Transverse colon (tissue), 4 donors: ENCODE measurements at regions not wholly inside any gene's neighbourhood (a gene's known extent, or its start where the extent isn't known, plus 50 kb on each side); places are given as distances from the start of the nearest gene placed in this dataset.

Experiments used
- DNase-seq: peaks from one replicate; pipeline ENCODE4 v3.0.0-alpha.2; 2019
- H3K27ac ChIP-seq, 4 donors: fragments of 200-600 bp; sonication (generic); 2 replicates each; pipeline ENCODE4 v1.5.1; 2016 to 2018; ENCODE audit warnings: inconsistent platforms in 4 of 4
- H3K27me3 ChIP-seq: fragments of 200-600 bp; sonication (generic); 2 replicates; pipeline ENCODE4 v1.5.1; 2017; ENCODE audit warnings: inconsistent platforms
- H3K36me3 ChIP-seq, 4 donors: fragments of 200-600 bp; sonication (generic); 2 replicates each; pipeline ENCODE4 v1.5.1; 2017 to 2019; ENCODE audit warnings: inconsistent platforms in 4 of 4
- H3K4me1 ChIP-seq, 4 donors: fragments of 200-600 bp; sonication (generic); 2 replicates each; pipeline ENCODE4 v1.5.1; 2017 to 2020; ENCODE audit warnings: inconsistent platforms in 4 of 4
- H3K4me3 ChIP-seq, 4 donors: fragments of 200-600 bp; sonication (generic); 1 replicate in 1 of 4; 2 replicates in 3 of 4; pipeline versions ENCODE4 v1.5.1 to v1.6.1; 2017 to 2019; ENCODE audit warnings: inconsistent platforms in 4 of 4
- H3K9me3 ChIP-seq, 2 donors: fragments of 200-600 bp; sonication (generic); 2 replicates each; pipeline ENCODE4 v1.5.1; 2017 to 2019; ENCODE audit warnings: inconsistent platforms in 2 of 2
- EP300 ChIP-seq: sonication (generic); formaldehyde crosslinking; IDR thresholded peaks from one replicate; pipeline ENCODE4 v1.6.1; 2017; ENCODE audit warnings: antibody characterized with exemption, low read depth
- POLR2A ChIP-seq: fragments of 450-650 bp; IDR thresholded peaks from one replicate; pipeline ENCODE4 v1.6.1; 2016; ENCODE audit warnings: antibody characterized with exemption, mild to moderate bottlenecking, moderate library complexity
- POLR2AphosphoS5 ChIP-seq, 3 donors: sonication (generic); formaldehyde crosslinking; IDR thresholded peaks; one replicate each; pipeline ENCODE4 v1.6.1; 2016; ENCODE audit warnings: antibody characterized with exemption in 3 of 3
- WGBS, 2 donors: methylation state at CpG; one replicate each; pipeline ENCODE4 v1.1.5; 2018; ENCODE audit warnings: low coverage in 1 of 2; 5-methylcytosine and 5-hydroxymethylcytosine counted together
- in situ Hi-C, 4 donors: fragments of 200-750 bp; cut with MboI; loops; one replicate each; pipeline versions ENCODE4 v1.15.0 to v1.15.1; 2017; ENCODE audit warnings: low sequenced_read_pairs in 3 of 4, low pct_ligation_motif_present in 1 of 4, low pct_unique_long_range_greater_than_20kb in 1 of 4
- intact Hi-C: fragments of 100-400 bp; cut with DNase I; formaldehyde crosslinking; loops from one replicate; pipeline ENCODE4 v1.15.1; 2023; ENCODE audit warnings: low total_unique reads
- TF ChIP-seq, protein P1 (sequence below), 5 experiments: fragments of 200-600 bp in 3 of 5; fragments of 450-650 bp in 2 of 5; sonication (generic) in 3 of 5; IDR thresholded peaks; 1 replicate in 2 of 5; 2 replicates in 3 of 5; pipeline ENCODE4 v1.5.1; 2016 to 2017; ENCODE audit warnings: antibody characterized with exemption in 5 of 5, inconsistent platforms in 3 of 5, mild to moderate bottlenecking in 2 of 5, moderate library complexity in 1 of 5

DNA sequence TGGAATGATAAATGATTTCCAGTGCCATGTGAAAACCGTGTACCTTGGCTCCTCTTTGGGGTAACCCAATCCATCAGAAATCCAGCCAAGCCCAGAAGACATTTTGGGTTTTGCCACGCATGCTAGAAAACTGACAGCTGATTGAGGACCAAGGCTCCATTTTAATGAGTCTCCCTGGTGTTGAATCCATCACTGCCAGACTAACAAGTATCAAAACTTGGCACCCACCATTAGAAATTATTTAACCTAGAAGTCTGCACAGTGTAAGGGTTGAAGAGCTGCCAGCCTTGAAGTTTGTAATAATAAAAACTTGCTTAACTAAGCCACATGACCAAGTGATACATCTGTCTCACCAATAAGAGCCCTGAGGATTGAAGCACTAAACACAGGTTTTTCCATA, 369.9 kb downstream of the DNAH5 start:
- Histone ChIP-seq H3K36me3 (no peaks in the 10 kb centered on the region), H3K4me1 (peaks cover 0 to 3% (median 0%) of the 10 kb centered on the region in 4 donors), H3K9me3 (no peaks in the 10 kb centered on the region), H3K27me3 (no peaks in the 10 kb centered on the region), H3K27ac (no peak overlapping the region), H3K4me3 (no peak overlapping the region)
- no peak for DNase-seq
- intact Hi-C loops (no loop called here), in situ Hi-C loops (no loop called here)
- WGBS, 2 donors, result 58% methylated on average over 2 of the region's 2 CpGs; no CpG with 5 or more reads in 1 of the 2 donors
- TF ChIP-seq, protein P1, sequence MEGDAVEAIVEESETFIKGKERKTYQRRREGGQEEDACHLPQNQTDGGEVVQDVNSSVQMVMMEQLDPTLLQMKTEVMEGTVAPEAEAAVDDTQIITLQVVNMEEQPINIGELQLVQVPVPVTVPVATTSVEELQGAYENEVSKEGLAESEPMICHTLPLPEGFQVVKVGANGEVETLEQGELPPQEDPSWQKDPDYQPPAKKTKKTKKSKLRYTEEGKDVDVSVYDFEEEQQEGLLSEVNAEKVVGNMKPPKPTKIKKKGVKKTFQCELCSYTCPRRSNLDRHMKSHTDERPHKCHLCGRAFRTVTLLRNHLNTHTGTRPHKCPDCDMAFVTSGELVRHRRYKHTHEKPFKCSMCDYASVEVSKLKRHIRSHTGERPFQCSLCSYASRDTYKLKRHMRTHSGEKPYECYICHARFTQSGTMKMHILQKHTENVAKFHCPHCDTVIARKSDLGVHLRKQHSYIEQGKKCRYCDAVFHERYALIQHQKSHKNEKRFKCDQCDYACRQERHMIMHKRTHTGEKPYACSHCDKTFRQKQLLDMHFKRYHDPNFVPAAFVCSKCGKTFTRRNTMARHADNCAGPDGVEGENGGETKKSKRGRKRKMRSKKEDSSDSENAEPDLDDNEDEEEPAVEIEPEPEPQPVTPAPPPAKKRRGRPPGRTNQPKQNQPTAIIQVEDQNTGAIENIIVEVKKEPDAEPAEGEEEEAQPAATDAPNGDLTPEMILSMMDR (IDR thresholded peaks at IDR 0.05), result no peak
- TF ChIP-seq POLR2A (no peak), EP300 (no peak), POLR2AphosphoS5 (IDR thresholded peaks at IDR 0.05) (no peak)

DNA sequence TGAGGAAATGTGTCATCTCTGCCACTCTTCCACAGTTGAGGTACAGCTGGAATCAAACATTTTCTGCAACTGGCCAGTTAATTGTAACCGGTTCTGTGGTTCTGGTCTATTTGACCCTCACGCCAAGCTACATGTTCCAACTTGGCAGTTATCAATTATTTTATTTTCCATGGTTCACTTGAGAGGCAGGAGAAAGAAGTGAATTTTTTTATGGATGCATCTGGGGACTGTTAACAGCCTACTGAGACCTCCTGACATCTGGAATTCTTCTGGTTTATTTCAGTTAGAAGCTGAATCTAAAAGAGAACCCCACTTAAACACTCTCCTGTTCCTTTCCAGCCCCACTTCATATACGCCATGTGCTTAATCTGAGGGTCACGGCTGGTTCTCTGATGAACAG, 372.3 kb downstream of the DNAH5 start:
- H3K4me3 ChIP-seq, result no peak overlapping the region
- TF ChIP-seq EP300 (no peak), POLR2A (no peak), POLR2AphosphoS5 (IDR thresholded peaks at IDR 0.05) (no peak)
- TF ChIP-seq, protein P1 (IDR thresholded peaks at IDR 0.05), result no peak
- intact Hi-C loops, result no loop called here
- H3K27me3 ChIP-seq, result no peaks in the 10 kb centered on the region
- no peak overlapping the region for H3K27ac ChIP-seq
- H3K36me3 ChIP-seq, result no peaks in the 10 kb centered on the region
- H3K9me3 ChIP-seq, result no peaks in the 10 kb centered on the region
- H3K4me1 ChIP-seq, result peaks cover 0 to 3% (median 0%) of the 10 kb centered on the region in 4 donors
- in situ Hi-C loops, result no loop called here
- no peak for DNase-seq
- 57 to 83% methylated on average over 4 of the region's 4 CpGs for WGBS, 2 donors

DNA sequence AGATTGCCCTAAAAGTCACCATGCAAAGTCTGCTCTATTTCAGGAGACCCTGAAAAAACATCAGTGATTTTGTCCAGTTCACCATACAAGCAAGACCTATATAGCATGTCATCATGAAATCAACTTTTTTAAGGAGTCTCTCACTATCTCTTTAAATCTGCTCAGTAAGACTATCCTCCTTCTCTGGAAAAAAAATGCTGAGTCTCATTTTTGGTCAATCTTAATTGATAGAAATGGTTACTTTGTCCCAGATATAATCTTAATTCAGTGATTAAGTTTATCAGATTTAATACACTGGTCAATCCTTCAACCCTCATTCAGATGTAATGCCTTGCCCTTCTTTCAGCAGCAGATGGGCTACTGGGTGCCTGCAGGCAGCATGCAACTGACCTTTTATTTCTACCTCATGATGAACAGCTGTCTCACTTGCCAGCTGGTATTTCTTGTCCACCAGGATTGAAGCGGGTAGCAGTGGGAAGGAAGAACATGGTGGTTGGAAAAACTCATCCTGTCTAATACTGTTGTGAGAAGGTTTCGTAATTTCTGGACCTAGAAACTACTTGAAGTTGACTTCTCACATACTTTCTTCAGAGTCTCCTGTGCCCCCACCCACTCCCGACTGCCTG, 375.3 kb downstream of the DNAH5 start:
- H3K27me3 ChIP-seq, result no peaks in the 10 kb centered on the region
- no peak for DNase-seq
- no peaks in the 10 kb centered on the region for H3K4me1 ChIP-seq
- H3K36me3 ChIP-seq, result no peaks in the 10 kb centered on the region
- WGBS, 2 donors, result 85 to 86% methylated on average over 2 to 3 of the region's 3 CpGs
- in situ Hi-C loops, result no loop called here
- H3K27ac ChIP-seq, result no peak overlapping the region
- no peak overlapping the region for H3K4me3 ChIP-seq
- H3K9me3 ChIP-seq, result no peaks in the 10 kb centered on the region
- TF ChIP-seq, protein P1 (IDR thresholded peaks at IDR 0.05), result no peak
- intact Hi-C loops, result no loop called here

DNA sequence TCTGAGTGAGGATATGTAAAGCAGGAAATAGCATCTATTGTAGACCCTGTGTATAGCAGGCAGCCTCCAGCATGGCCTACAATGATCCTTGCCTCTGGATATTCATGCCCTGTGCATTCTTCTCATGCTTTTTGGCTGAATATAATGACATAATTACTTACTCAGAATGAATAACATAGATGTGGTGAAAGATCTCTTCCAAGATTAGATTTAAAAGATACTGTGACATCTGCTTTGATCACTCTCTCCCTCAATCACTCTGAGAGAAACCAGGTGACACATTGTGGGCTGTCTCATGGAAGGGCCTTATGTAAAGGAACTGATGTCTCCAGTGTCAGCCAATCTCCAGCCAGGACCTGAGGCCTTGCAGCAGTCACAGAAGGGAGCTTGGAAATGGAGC, 376.7 kb downstream of the DNAH5 start:
- DNase-seq, result no peak
- no peak for TF ChIP-seq POLR2AphosphoS5 (IDR thresholded peaks at IDR 0.05)
- TF ChIP-seq, protein P1 (IDR thresholded peaks at IDR 0.05), result no peak
- no peak for TF ChIP-seq POLR2A
- TF ChIP-seq EP300, result no peak
- intact Hi-C loops, result no loop called here
- Histone ChIP-seq H3K27ac (peak overlapping the region in 2 of 4 donors; percentile 4 to 57), H3K9me3 (no peaks in the 10 kb centered on the region), H3K4me3 (no peak overlapping the region), H3K4me1 (no peaks in the 10 kb centered on the region), H3K36me3 (no peaks in the 10 kb centered on the region), H3K27me3 (no peaks in the 10 kb centered on the region)
- in situ Hi-C loops, result no loop called here
